Stimulated activated CD4-positive, alpha-beta T cell treated with anti-CD3 and anti-CD28 coated beads, Interleukin-2, amount 100 ng/mL, for 4 hours (primary cell): ENCODE measurements at regions not wholly inside any gene's neighbourhood (a gene's known extent, or its start where the extent isn't known, plus 50 kb on each side); places are given as distances from the start of the nearest gene placed in this dataset.

Experiments used
- DNase-seq: peaks from one replicate; pipeline ENCODE4 v3.0.0-alpha.2; 2020; ENCODE audit warnings: low read depth

DNA sequence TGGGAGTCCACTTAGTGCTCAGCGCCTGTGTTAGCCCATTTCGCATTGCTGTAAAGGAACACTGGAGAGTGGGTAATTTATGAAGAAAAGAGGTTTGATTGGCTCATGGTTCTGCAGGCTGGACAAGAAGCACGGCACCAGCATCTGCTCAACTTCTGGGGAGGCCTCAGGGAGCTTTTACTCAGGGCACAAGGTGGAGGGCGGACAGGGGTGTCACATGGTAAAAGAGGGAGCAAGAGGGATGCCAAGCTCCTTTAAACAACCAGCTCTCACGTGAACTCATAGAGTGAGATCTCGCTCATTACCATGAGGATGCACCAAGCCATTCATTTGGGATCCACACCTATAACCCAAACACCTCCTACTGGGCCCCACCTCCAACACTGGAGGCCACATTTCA is 181.4 kb upstream of the TLE3 start:
- no peak for DNase-seq

DNA sequence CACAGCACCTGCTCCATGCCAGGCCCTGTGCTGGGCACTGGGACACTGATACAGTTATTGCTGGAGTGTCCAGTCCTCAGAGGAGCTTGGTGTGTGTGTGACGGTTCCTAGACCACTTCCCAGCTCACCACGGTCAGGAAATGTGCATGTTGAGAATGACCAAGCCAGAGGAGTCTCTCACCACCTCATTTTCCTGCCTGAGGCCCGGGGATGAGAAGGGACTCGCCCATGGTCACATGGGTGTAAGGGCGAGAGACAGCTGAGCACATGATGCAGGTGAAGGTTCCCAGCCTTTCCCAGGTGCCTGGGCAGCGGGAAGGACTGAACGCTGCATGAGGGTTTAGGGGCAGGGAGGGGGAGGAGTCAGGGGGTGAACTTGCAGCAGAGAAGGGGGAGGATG is 180.9 kb upstream of the TLE3 start:
- no peak for DNase-seq

DNA sequence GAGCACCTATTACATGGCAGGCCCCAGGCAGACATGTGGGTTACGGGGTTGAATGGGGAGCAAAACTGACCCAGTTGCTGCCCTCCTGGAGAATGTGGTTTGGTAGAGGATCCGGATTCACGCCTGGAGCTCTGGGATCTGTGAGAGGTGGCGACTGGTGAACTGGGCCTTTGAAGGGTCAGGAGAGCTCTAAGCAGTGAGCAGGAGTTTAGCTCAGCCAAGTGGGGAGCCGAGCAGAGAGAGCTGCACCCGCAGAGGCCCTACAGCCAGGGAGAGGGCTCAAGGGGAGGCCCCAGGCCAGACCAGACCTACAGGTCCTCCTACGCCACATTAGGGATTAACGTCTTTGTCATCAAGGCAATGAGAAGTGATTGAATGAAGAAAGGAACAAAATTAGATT is 179.8 kb upstream of the TLE3 start:
- no peak for DNase-seq

DNA sequence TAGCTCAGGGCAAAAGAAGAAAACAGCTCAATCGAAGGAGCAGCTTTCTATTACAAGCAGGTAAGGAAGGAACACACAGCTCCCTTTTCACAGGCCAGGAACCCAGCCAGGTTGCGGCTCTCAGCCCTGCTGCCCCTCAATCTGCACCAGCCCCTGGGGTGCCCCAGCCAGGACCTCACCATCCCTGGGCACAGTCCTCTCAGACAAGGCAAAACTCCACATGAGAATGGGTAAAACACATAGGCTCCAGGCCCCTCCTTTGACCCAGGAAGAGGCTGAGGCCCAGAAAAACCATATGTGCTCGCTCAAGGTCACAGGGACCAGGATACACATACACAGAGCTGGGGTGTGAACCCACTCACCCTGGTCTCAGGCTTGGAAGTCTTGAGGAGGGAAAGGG is 178.7 kb upstream of the TLE3 start:
- no peak for DNase-seq

DNA sequence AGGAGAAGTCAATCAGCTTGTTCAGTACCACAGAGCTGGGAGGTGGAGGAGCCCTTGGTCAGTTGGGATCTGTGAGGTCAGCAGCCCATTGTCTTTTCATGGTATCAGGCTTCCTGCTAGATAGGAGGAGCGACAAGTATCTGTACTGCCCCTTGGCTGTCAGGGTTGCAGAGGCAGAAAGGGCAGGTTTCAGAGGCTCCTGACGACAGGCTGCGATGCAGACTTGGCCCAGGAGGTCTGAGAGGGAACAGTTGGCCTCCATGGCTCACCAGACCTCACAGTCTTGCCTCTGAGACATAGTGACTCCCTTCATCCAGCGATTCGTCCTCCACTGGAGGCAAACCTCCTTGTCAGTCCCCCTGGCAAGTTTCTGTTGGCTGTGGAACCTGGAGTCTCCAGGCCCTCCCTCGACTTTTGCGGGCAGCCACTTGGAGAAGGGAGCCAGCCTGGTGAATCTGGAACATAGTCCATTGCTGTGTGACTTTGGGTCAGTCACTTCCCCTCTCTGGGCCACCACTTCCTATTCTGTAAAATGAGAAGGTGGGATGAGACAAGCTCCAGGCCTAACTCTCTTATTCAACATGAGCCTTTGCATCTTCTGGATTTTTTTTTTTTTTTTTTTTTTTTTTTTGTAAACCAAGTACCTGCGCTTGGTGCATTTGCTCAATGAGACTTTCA is 177.9 kb upstream of the TLE3 start:
- no peak for DNase-seq

DNA sequence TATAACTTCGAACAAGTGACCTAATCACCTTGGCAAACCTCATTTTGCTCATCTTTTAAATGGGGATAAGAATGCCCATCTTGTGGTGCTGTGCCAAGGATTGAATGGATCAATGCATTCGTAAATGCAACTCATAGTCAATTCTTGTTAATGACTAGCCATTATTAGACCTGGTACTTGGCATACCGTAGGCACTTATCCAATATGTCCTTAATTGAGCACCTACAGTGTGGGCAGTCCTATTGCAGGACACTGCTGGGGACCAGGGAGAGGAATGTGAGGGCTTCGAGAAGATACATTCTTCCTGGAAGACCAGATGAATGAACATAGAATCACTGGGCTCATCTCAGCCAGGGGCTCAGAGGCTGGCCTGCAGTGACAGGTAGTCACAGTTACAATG is 177.2 kb upstream of the TLE3 start:
- DNase-seq, result no peak

DNA sequence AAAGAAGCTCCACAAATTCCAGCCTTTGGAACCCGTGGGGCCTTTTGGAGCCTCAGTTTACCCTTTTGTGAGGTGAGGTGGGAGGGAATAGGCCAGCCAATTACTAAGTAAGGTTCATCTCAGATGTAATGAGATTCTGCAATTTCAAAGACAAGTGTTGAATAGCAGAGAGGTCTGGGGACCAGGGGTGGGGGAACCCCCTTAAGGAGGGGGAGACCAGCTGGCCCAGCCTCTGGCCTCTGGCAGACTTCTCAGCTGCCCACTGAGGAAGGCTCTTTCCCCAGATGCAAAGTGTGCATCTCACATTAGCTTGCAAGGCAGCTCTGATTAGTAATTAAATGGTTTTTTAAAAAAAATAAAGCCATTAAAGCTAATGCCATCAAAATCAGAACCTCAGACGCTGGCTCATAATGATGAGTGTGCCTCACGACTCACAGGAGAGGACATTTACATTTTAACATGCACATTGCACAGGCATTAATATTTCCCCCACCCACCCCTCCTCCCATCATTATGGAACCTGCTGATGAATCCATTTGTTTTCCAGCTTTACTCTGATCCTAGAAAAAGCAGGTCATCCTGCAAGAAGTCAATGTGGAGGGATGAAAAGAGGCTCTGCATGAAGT is 176.7 kb upstream of the TLE3 start:
- no peak for DNase-seq

DNA sequence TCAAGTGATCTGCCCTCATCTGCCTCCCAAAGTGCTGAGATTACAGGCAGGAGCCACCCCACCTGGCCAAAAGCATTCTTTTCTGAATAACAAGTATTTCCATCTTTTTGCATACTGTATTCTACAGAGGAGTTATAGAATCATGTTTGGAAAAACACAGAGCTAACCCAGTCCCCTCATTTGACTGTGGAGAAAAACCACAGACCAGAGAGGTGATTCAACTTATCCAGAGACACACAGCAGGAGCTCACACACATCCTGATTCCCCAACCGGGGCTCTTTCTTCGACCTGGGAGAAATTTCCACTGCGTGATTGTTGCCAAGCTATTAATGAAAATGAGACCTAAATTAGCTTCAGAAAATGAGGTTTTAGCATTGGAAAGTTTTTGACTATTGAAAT is 176.1 kb upstream of the TLE3 start:
- DNase-seq, result no peak

DNA sequence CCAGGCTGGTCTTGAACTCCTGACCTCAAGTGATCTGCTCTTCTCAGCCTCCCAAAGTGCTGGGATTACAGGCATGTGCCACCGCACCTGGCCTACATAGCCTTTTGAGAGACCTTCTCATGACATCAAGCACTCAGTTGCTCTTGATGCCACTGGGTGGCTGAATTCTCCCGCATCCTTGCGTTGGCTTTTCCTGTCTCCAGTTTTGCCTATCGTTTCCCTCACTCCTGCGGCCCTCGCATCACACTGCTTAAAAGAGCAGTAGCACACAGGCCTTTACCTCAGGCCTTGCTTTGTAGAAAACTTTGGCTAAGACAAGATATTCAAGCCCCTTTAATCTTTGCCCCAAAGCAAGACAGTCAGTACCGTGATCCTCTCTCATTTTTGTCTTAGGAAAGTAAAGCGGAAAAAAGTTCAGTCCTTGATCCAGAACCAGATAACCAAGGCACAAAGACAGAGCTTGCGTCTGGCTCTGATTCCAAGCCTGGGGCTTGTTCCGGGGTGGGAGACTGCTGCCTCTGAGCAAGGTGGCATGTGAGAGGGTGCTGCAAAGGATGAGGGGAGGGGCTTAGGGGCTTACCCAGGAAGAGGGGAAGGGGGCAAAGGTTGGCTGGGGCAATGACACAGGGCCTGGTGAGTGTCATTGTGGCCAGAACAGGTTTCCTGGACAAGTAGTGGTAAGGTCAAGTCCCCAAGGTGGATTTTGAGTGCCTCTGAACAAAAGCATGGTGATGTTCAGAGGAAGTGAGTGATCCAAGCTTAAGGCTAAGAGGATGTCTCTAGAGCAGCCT is 175.0 kb upstream of the TLE3 start:
- no peak for DNase-seq

DNA sequence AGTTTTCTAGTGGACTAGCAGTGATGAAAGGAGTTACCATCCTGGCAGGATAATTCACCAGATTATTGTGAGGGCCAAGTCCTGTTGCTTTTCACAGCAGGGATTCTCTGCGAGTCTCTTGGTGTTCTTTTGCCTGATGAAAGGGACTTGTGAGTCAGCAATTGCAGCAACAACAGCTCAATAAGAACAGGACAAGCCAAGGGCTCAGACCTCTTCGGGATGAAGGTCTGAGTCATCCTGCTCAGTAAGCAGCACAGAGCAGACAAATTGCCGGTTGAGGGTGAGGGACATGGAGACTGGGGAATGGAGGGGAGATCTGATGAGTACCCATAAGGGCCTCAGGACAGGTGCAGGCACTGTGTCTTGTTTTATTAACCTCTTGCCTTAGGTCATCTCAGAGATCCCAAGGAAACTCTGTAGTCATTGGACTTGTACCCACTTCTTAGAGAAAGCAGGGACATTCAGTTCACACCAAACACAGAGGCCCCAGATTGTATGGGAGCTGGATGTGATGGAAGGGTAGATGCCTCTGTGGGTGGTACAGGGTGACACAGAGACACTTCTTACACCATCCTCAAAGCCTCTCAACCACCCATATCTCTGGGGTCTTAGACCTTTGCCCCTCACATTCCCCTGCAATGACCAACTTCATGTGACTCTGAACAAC is 173.8 kb upstream of the TLE3 start:
- DNase-seq, result no peak

DNA sequence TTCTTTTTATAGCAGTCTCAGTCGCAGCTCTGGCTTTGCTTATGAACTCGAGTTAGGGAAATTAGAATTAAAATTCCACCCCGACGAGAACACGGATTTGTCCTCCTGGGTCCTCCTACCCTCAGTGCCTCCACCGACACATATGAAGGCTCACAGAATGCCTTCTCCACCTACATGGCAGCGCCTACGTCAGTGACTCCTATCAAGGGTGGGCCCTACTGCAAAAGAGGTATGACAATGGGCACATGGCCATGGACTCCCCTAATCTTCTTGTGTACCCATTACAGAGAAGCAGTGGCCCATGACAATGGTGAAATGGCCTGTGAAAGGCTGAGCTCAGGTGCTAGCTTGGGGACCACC is 173.0 kb upstream of the TLE3 start:
- DNase-seq, result no peak

DNA sequence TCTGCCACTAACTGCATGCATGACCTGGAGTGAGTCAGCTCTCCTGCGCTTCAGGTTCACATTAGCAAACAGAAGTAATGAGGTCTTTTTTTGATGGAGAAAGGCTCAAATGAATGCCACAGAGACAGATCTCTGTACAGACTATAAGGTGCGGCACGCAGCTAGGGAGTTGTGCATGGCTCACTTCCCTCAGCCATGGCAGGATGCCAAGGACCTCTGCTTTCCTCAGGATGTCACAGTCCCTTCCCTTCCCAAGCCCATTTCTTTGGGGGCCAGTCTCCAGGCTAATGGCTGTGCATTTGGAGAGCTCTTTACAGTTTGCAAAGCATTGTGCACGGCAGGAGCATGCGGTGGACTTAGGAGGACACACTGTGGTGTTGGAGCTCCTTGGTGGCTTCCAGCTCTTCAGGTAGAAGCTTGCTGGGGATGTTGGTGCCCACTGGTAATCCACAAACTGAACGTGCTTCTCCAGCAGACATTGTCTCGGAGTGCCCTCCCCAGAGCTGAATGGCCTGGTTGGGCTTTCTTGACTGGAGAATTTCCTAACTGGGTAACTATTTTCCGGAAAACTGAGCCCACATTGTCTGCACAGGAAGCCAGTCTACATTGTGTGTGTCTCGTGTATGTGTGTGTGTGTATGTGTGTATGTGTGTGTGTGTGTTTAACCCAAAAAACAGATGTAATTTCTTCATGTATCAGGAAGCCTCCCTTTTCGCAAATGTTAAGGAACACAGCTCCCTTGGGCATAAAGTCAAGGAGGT is 172.5 kb upstream of the TLE3 start:
- DNase-seq, result no peak

DNA sequence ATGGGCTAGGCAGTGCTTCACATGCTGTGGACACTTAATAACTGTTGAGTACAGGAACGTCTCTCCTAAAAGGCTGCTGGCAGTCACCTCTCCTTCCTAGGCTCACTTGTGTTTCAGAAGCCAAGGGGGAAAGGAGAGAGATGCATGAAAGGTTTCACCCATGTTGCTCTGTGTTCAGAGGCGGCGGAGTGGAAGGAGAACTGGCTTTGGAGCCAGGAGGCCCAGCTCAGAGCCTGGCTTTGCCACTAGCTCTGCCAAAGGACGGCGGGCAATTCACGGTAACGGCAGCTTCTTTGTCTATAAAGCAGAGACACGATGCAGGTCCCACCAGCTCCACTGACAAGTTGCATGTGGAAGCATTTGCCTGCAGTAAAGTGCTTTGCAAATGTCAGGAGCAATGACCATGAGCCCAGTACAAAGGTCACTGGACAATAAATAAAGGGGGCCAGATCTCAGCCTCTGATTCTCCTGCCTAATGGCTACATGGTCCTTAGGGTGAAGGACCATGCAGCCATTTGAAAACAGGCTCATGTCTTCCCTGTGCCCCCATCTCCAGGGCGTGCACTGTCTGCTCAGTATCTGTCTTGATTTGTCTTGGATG is 171.7 kb upstream of the TLE3 start:
- no peak for DNase-seq

DNA sequence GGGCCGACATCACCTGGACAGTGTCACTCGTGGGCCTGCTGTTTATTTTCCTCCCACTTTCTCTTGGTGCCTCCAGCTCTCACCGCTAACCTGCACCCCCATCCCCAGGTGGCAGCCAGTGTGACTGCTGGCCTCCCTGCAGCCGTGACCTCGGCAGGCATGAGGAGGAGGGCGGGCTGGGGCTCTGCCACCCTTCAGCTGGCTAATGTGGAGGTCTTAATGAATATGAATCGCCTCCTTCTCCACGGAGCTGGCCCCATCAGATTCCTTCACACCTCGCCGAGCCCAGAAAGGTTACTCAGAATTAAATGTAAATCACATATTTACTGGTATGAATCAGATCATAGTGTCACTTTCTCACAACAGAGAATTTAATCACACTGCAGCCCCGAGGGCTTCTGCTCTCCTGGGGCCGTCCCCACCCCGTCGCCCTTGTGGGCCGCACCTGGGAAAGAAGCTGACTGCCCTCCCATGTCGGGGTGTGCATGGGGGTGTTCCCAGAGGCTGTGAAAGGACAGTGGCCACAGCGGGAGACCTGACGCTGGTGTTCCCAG is 171.1 kb upstream of the TLE3 start:
- DNase-seq, result no peak

DNA sequence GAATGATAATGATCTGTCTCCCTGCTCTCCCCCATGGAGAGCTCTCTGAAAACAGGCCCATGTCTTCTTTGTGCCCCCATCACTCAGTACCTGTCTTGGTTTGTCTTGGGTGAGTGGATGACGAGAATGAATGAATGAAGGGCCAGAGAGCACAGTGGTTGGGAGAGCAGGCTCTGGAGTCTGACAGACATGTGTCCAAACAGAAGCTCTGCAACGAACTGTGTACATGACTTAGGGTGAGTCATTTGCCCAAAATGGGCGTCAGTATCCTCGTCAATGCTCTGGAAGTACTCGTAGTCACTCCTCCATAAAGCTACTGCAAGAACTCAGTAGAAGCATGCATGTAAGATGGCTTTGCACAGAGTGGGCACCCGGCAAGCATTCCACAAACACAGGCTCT is 170.2 kb upstream of the TLE3 start:
- DNase-seq, result no peak

DNA sequence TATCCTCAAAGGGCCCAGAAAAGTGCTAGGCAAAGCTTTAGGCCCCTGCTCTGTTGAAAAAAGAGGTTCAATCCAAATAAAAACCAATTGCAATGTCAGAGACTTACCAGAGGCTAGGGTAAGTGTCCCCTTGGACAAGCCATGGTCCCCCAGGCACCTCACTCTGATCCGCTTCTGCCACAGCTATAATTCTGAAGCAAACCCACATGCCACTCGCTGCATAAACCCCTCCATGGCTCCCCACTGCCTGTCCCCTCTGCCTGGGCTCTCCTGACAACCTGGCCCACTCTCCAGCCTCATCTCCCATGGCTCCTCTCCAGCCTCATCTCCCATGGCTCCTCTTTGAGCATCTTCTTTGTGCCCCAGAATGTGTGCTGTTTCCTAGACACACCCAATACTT is 169.6 kb upstream of the TLE3 start:
- DNase-seq, result no peak

DNA sequence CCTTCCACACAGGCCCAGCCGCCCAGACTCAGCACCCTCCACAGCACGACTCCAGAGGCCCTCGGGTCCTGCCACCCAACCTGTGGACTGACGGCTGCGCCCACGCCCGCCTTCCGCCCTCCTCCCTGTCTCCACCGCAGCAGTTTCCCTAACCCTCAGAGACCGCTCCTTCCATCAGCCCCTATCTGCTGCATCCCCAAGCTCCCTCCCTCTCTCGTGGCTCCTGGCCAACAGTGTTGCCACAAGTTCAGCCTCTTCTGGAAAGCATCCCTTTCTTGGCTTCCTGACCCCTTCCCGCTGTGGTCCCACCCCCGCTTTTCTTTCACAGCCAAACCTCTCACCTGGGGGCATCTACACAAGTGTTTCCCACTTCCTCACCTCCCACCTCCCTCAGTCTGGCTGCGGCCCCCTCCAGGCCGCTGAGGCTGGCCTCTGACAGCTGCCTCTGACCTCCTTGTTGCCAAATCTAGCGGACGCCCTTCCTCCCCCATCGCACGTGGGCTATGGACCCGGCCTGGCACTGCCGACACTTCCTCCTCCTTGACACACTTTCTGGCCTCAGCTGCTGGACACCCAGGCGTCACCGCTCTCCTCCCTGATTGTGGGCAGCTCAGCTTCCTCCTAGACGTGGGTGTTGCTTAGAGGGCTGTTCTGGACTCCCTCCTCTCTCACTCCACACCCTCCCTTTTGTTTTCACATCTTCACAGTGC is 168.8 kb upstream of the TLE3 start:
- DNase-seq, result no peak

DNA sequence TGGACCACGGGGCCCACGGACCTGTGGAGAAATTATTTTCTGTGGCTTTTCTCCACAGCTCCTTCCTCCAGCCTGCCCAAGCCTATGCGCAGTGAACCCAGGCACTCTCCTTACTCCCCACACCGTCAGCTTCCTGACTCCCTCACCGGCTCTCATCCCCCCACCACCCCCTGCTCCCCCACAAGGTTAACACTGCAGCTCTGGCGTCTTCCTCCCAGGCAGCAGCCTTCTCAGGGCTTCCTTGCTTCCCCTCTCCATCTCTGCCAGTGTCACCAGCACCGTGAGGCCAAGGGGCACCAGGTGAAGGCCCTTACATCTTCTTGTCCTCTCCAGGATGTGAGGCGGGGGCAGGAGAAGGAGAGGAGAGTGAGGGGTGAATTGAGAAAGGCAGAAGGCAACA is 168.3 kb upstream of the TLE3 start:
- DNase-seq, result no peak

DNA sequence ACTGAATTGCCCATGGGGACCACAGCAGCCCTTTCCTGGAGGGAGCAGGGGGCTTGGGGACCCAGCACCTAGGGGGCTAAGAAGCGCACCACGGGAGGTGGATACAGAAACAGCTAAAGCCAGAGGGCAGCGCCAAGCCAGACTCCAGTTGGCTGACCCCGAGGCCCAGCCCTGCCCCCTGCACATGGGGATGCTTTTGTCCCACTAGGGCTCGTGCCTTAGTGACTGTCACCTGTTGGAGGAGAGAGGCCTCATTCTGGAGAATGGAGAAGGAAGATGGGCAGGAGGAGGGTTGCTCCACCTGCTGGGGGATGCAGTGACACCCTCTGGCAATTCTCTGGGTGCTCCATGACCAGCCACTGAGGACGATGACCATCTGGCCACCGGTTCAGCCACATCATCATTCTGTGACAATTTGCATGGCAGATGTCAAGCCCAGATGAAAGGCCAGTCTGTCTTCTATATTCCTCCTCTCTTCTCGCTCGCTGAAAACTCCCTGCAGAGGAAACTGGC is 167.8 kb upstream of the TLE3 start:
- DNase-seq, result no peak

DNA sequence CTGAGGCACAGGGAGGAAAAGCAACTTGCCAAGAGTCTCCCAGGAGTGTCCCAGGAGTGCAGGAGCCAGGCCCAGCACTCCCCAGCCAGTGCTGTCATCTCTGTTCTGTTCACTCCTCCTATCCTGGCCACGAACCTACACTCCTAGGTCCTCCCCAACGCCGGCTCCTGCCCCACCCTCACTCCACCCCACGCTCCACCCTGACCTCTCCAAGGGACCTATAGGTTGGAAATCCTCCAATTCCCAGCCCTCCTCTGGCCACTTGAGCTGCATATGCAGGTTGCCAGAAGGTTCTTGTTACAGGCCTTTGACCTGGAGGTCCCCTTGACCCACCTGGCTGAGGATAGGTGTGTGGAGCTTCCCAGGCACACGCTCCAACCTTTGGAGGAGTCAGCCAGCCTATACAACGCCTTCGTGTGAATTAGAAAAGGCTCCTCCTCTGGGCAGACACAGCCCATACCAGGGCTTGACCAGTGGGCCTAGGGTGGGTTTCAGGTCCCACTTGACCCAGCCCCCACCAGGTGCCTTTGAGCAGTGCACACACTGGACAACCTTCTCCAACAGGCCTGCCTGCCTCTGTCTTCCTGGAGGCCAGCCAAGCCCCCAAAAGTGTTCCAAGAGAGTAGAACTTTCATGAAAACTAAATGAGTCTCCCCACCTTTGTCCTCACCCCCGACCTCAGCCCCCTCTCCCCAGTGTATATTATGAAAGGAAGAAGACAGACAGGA is 167.2 kb upstream of the TLE3 start:
- no peak for DNase-seq
